GM19035 (cell line): ENCODE measurements at regions not wholly inside any gene's neighbourhood (a gene's known extent, or its start where the extent isn't known, plus 50 kb on each side); places are given as distances from the start of the nearest gene placed in this dataset.

Experiments used
- ATAC-seq: cut with Tn5 transposase; IDR thresholded peaks from one replicate; pipeline ENCODE4 v1.9.1; 2021; ENCODE audit not compliant: unreplicated experiment

DNA sequence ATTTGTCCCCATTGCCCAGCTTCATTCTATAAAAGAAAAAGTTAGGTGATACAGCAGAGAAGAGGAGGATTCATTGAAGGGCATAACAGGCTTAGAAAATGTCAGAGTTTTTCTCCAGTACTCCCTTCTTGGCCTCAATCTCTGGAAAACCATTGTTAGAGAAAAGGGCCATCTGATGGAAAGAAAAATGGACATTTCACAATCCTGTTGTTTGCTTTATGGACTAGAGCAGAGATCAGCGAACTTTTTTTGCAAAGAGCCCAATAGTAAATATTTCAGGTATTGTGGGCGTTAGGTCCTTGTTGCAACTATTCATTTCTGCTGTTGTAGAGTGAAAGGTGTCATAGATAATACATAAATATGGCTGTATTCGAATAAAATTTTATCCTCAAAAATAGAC, 208.8 kb downstream of the TLE4 start:
- no peak for ATAC-seq

DNA sequence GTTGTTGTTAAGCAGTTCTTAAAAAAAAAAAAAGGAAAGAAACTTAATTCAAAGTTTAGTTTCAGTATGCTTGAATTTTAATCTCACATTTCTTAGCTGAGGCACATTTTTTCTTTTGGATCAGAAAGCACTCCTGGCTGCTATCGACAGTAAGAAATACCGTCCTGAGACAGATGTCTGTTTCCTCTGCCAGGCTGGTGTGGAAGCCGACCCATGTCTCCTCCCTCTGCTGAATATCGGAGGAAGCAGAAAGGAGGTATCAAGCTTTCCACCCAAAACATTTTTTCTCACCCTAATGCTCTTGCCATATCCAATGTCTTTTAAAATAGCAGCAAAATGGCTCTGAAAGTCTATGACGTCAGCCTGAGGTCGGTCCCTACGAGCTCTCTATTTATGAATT, 208.1 kb downstream of the TLE4 start:
- no peak for ATAC-seq

DNA sequence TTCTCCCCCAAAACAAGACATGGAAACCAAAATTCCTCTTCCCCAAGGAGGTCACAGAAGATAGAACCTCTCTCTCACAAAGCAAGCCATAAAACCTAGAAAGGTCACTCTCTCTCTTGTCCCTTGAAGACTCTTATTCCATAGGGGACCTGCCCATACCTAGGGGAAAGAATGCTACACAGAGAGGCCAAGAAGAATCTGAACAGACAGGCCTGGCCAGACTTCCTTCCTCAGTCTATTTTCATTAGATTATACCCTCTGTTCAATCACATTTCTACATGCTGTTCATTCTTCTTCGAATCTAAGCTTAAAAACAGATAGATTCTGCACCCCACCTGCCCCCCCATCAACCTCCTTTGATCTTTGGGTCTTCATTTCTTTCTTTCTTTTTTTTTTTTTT, 206.8 kb downstream of the TLE4 start:
- no peak for ATAC-seq

DNA sequence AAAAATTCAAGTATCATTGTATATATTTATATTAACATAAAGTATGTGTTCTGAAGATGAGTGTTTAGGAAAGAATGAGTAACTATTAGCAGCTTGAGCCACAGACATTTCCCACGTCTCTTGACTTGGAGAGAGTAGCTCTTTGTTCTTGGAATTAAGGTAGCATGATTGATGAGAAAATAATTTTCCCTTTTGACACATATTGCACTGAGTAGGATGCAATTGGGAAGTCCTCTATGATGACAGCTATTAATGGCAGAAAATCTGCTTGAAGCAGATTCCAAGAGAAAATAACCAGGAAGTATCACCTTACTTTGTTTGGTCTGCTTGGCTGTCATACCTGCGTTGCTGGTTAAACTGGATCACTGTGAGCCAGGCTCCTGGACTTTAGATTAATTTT, 204.8 kb downstream of the TLE4 start:
- no peak for ATAC-seq
